Stromal cell of bone marrow (primary cell): ENCODE measurements at regions not wholly inside any gene's neighbourhood (a gene's known extent, or its start where the extent isn't known, plus 50 kb on each side); places are given as distances from the start of the nearest gene placed in this dataset.
"Not testable (repeated sequence)": the region's sequence is repeated elsewhere in the genome, so short reads cannot be mapped to it uniquely, and the experiment has no call there.

Experiments used
- DNase-seq: peaks from one replicate; pipeline ENCODE4 v3.0.0-alpha.2; 2012; ENCODE audit warnings: low read depth

GRCh38 chr12:13348464-13348863, 151.9 kb downstream of the EMP1 start:
- no peak for DNase-seq

DNA sequence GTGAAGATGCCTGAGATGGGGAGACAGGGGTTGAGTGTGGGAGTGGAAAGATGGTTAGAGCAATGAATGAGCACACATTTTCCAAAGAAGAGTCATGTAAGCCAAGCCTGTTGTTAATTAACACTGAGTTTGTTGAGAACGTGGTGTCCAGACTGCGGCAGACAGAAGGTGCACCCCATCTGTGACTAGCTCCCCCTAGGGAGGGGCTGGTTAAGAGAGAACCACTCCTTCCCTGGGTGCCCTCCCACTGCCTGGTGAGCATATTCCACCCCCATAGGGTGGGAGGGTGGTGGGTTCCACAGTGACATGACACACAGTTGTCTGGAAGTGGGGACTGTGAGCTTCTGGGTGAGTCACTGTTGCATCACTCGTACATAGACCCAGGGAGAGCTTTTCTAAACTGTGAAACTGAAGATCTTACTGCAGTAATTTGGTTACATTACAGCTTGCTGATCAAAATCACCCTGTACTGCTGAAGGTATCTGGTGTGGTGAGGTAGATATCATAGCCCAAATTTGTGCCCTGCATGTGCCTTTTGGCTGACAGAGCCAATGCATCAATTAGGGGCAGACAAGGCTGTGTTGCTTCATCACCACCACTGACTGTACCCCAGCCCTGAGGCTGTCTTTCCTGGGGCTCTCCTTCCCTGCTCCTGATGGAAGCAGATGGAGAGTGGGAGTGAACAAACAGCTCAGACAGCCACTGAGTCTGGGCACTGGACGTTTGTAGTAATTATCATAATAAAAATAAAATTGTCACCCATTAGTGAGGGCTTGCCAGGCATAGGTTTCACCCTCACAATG, 150.9 kb downstream of the EMP1 start:
- DNase-seq, result peak; percentile 77

DNA sequence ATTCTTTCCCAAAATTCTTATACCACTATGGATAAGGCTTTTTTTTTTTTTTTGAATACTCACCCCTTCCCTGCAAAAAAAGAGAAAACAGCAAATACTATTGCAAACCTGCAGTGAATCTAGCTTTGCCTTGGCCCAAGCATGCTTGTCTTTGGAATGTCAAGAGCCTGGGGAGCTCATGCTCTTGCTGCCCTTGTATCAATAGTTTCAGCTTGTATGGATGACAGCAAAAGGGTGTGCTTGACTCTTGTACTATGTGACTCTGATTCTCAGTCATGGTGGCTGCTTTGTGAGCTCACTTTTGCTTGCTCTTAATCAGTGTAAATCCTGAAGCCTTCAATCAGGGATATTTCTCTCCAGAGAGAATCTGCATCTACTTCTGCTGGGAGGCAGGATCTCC, 149.2 kb downstream of the EMP1 start:
- no peak for DNase-seq

DNA sequence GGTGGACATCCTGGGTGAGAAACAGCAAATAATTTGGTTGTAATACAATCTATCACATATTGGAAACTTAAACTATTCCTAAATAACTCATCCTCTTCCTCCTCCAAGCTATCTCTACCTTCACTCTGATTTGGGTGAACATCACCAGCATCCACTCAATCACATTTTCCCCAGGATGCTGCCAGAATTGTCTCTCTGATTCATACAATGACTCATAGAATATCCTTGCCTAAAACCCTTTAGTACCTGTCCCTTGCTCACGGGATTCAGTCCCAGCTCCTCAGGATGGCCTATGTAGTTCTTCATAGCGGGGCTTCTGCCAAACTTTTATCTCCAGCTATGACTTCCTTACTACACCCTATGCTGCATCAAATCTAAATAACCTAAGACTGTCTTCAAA, 146.8 kb downstream of the EMP1 start:
- DNase-seq, result peak; percentile 38

DNA sequence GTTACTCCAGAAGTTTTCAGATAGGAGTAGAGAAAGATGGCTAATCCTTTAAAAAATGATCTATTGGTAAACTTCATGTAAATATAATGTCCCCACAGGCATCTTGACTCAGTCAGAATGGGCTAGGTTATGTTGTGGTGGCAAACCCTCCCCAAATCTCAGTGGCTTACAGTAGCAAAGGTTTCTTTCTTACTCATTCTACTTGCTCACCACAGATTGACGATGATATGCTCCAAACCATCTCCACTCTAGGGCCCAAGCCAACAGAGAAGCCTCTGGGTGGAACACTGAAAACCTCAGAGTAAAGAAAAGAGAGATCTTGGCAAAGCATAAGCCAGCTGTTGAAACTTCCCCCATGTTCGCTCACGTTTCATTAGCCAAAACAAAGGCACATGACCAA, 146.4 kb downstream of the EMP1 start:
- DNase-seq, result peak; percentile 62

DNA sequence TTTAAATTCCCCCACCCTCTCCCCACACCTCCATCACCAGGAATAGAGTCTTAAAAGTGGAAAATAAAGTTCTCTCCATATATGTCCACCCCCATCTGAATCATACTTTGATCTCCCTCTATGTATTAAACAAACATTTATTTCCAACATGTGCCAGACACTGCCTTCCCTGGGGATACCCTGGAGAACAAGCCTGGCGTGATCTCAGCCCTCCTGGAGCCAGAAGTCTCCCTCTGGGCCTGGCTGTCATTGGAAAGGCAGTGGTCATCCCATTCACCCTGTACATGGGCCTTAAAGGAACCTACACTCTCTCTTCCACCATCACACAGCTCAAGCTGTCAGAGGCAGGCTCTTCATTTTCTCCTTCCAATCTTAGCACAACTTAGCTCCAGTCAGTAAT, 143.6 kb downstream of the EMP1 start:
- DNase-seq, result peak; percentile 21

- no peak for DNase-seq
Observed at GRCh38 chr12:13339538-13339937, 143.0 kb downstream of the EMP1 start.

GRCh38 chr12:13339091-13339490, 142.6 kb downstream of the EMP1 start:
- DNase-seq, result no peak

DNA sequence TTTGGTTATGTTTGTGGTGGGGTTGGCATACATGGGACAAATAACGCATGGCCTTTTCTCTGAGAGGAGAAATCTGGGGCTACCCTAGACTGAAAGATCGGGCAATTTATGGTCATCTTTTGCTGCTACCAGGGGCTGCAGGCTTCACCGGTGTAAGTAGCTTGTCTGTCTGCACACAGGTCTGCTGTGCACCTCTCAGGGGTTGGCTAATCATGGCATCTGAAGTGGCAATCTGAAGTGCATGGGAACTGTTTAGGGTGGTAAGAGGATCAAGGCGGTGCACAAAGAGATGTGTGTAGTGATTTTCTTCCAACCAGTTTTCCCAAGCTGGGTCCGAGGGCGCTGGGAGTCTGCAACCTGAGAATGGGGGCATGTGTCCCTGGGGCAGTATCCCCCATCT, 141.3 kb downstream of the EMP1 start:
- no peak for DNase-seq

DNA sequence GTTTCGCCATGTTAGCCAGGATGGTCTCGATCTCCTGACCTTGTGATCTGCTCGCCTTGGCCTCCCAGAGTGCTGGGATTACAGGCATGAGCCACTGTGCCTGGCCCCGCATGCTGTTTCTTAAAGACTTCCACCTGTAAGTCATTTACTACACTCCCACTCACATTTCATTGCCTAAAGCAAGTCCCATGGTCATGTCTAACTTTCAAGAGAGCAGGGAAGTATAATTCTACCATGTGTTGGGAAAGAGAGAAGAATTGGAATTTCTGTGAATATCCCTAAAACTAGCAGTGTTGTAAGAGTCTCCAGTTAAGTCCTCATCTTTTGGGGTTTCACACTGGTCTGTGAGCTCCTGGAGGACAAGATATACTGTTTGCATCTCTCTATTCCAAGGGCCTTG, 139.7 kb downstream of the EMP1 start:
- no peak for DNase-seq

DNA sequence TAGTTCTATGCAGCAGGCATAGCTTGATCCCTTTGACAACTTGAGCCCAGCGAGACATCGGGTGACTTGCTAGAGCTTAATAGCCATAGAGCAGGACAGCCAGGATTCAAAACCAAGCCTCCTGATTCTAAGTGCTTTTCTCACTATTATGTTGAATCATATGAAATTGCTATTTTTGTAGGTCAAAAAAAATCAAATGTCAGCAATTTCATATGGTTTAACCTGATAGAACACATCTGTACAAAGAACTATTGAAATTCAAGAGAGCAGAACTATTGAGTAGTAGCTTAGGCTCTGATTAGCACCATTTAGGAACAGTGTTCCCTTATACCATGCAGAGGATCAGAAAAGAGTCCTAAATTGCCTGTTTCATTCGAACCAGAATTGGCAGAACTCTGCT, 132.0 kb downstream of the EMP1 start:
- no peak for DNase-seq

DNA sequence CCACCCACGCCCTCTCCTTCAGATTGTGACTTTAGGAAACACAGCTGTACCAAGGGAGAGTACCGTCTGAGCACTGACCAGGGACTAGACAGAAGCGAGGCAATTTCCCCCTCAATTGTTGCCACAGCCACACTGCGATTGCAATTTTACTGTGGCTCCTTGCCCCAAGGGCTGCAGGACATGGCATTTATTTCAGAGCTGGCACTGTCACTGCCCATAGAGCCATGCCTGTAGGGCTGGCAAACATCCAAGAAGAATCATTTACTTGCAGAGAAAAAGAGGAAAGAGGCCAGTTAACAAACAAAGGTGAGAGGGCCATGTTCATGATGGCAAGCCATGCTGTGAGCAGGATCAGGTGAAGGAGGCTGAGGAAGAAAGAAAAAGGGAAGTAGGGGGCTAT, 129.6 kb downstream of the EMP1 start:
- no peak for DNase-seq

- not testable (repeated sequence) for DNase-seq
Observed at GRCh38 chr12:13325037-13325436, 128.5 kb downstream of the EMP1 start.

- DNase-seq, result no peak
Observed at GRCh38 chr12:13318231-13319015, 121.9 kb downstream of the EMP1 start.

DNA sequence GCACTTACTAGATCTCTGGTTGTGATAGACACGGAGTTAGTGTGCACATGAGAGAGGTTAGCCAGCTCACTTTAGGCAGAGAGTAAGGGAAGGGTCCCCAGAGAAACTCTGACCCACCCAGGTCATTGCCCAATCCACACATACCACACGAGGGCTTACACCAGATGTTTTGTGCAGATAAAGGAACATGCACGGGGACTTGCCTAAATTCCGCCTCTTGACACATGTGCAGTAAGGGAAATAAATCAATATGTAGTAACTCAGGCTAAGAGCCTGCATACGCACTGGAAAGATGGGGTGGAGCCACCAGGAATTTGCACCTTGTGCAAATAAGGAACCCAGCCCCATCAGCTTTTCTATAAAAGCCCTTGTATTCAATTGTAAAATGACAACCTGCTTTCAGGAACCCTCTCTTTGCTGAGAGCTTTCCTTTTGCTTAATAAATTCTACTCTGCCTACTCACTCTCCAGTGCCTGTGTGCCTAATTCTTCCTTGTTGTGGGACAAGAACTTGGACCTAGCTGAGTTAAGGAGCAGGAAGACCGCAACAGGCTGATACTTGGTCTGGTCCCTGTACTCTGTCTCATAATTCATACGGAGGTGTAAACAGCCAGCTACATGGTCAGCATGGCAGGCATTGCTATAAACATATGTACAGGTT, 120.2 kb downstream of the EMP1 start:
- DNase-seq, result no peak

GRCh38 chr12:13313886-13314285, 117.4 kb downstream of the EMP1 start:
- no peak for DNase-seq

GRCh38 chr12:13311551-13311950, 115.0 kb downstream of the EMP1 start:
- DNase-seq, result no peak

- DNase-seq, result no peak
Observed at GRCh38 chr12:13307143-13307816, 110.8 kb downstream of the EMP1 start.

DNA sequence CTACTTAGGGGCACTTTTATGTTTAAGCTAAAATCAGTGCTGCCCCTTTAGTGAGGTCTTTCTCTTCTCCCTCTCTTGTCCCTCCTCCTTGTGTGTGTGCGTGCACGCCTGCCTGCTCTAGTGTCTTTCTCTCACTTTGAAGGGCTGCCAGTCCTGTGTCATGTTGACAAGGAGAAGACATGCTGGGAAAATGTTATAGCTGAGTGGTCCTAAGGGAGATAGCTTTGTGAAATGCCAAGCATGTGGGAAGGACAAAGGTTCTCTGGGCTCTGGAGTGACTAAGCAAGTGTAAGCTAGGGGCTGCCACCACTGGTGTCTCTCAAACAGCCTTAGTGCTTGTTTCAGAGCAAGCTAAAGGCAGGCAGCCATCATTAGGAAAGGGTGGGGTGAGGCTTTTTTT, 108.4 kb downstream of the EMP1 start:
- DNase-seq, result no peak

- DNase-seq, result no peak
Observed at GRCh38 chr12:13299457-13299856, 102.9 kb downstream of the EMP1 start.

DNA sequence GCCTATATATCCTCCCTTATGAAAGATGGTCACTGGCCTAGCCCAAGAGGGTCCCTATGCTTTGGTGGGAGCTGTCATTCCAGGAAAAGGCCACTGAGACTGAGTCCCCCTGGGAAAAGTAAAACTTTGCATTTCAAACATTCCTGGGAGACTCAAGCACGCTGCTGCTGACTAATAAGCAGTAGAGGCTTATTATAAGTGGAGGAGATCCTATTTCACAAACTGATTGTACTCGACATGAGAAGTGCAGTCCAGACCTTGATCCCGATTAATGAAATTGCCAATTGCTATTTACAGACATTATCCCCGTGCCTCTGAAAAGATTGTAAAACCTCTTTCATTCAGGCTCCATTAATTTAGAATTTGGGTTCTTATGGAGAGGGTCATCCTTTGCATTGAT, 96.6 kb downstream of the EMP1 start:
- DNase-seq, result no peak

GRCh38 chr12:13289653-13290289, 93.2 kb downstream of the EMP1 start:
- DNase-seq, result peak; percentile 46
